COLO668 (cell line): ENCODE measurements at regions not wholly inside any gene's neighbourhood (a gene's known extent, or its start where the extent isn't known, plus 50 kb on each side); places are given as distances from the start of the nearest gene placed in this dataset.

Experiments
- DNase-seq: peaks from one replicate; lab custom pipeline; 2025; ENCODE audit not compliant: unreplicated experiment; lab: John Stamatoyannopoulos, UW

GRCh38 chrX:38886112-38886511 is 84.9 kb downstream of the MID1IP1 start:
- DNase-seq, result no peak

- no peak for DNase-seq
Measured at GRCh38 chrX:38887222-38887621, 86.0 kb downstream of the MID1IP1 start.

DNA sequence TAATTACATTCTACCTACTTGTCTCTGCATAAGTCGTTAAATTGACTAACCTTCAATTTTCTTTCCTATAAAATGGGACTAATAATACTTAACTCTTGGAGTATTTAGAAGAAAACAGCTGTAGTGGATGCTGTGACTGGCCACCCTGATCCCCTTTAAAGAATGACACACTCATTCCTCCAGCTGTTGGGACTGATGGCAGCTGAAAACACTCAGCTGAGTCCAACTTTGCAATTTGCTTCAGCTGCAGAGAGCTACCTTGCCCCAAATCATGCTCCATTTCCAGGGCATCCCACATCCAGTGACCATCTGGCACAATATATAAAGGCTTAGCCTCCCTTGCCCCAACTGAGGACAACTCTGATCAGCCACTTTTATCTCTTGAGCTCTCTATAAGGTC is 89.1 kb downstream of the MID1IP1 start:
- no peak for DNase-seq

DNA sequence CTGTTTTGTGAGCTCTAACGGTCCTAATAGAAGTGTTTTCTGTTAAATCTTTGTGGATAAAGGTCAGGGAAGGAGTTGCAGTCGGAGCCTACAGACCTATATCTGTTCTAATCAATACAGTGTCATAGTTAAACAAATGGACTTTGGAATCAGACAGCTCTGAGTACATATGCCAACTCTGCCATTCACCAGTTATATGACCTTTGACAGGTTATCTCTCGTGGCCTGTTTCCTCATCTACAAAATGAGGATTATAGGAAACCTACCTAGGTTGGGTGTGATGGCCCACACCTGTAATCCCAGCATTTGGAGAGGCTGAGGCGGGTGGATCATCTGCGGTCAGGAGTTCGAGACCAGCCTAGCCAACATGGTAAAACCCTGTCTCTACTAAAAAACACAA is 89.7 kb downstream of the MID1IP1 start:
- no peak for DNase-seq

DNA sequence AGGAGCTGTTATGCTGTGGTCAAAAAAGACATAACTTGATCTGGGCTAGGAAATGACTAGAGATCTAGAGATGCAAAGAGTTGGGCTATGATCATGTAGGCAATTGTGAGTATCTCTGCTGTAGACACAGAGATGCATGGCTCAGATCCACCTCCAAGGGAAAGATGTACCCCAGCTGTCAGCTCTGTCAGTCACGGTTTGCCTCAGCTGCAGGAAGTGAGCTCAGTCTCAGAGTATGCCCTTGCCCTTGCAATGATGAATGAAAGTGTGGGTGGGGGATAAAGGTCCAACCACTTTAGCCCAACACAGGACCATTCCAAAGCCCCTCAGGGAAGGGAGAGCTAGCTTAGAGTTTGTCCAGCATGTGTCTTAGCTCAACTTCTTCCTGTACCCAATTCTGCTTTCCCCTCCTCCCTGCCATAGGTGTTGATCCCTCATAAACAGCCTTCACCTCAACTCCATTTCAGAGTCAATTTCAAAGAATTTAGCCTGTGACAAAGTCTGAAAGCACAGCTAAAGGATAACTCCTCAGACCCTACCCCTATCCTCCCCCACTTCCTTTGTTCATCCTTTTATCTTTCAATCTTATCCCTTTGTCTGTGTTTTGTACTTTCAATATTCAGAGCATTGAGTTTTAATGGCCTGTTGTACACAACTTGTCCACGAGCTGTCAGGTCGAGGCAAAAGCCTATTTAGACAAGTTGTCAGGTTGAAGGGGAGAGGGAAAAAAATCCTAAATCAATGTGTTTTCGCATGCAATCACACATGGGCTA is 90.6 kb downstream of the MID1IP1 start:
- DNase-seq, result no peak

- DNase-seq, result no peak
Measured at GRCh38 chrX:38893441-38893840, 92.2 kb downstream of the MID1IP1 start.

GRCh38 chrX:38895775-38896174 is 94.5 kb downstream of the MID1IP1 start:
- DNase-seq, result no peak

GRCh38 chrX:38896724-38897298 is 95.6 kb downstream of the MID1IP1 start:
- DNase-seq, result no peak

GRCh38 chrX:38898261-38898660 is 97.0 kb downstream of the MID1IP1 start:
- no peak for DNase-seq

GRCh38 chrX:38899650-38900049 is 98.4 kb downstream of the MID1IP1 start:
- DNase-seq, result no peak

DNA sequence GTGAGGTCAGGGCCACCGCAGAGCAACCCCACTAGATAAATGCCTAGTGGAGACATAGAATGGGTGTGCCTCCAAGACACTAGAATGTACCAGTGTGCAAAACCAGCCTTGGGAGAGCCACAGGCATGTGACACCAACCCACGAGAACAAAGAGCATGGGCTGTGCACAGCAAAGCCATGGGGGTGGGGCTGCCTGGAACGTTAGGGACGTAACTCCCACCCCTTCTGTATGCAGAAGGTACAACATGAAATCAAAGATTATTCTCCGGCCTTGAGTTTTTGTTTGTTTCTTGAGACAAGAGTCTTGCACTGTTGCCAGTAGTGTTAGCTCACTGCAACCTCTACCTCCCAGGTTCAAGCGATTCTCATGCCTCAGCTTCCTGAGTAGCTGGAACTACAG is 99.5 kb downstream of the MID1IP1 start:
- no peak for DNase-seq

GRCh38 chrX:38902972-38903492 is 101.8 kb downstream of the MID1IP1 start:
- no peak for DNase-seq

DNA sequence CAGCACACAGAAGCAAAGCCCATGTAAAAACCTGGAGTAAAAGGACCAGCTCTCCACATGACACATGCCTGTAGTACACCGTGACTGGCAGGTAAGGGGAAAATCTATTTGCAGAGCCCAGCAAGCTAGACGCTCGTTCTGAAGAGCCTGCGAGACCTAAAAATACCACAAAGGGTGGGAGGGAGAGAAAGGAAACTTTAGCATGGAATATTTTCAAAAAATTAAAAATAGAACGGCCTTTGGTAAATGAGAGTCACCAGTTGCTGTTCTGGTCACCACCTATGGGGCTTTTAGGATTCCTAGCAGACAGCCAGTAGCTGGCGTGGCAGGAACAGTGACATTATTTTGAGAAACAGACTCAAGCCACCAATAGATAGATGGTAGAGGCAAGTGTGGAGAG is 115.5 kb downstream of the MID1IP1 start:
- no peak for DNase-seq

GRCh38 chrX:38917954-38918353 is 116.7 kb downstream of the MID1IP1 start:
- DNase-seq, result no peak

- DNase-seq, result no peak
Measured at GRCh38 chrX:38919202-38919601, 117.9 kb downstream of the MID1IP1 start.

GRCh38 chrX:38919853-38920528 is 118.7 kb downstream of the MID1IP1 start:
- DNase-seq, result no peak

DNA sequence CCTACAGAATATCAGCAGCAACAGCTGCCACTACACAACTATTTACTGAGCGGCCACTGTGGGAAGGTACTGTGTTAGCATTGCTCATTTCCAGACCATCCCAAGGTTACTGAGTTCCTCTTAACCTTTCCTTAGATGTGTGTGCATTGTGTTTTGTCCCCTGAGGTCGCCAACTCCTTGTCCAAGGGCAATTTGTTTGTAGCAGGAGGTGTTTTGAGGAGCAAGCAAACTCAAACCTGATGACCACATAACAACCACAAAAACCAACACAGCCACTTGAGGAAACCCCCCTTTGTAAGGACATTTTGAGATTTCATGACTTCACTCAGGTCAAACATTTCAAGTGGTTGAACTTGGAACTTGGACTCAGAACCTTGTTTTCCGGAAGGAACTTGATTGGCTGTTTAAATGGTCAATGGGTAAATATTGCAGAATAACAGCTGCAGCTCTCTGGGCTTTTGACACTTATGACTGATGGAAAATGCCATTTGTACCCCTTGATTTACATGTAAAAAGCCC is 122.3 kb downstream of the MID1IP1 start:
- no peak for DNase-seq

- DNase-seq, result no peak
Measured at GRCh38 chrX:38927592-38927991, 126.3 kb downstream of the MID1IP1 start.

GRCh38 chrX:38929966-38930421 is 128.7 kb downstream of the MID1IP1 start:
- no peak for DNase-seq

DNA sequence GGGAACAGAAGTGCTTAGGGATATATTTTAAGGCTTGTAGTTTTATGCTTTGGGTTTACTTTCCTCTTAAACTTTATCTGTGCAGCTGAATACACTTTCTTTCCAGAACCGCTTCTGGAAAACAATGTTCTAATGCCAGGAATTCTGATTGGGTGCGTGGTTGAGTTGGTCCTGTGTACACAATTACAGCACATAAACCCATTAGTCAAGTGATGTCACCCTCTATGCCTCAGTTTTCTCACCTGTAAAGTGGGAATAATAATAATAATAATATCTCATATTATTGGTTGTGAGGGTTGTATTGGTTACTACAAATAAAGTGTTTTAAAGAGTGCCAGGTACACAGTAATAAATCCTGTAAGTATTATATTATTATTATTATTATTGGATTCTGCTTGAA is 129.2 kb downstream of the MID1IP1 start:
- DNase-seq, result no peak

- no peak for DNase-seq
Measured at GRCh38 chrX:38935561-38935960, 134.3 kb downstream of the MID1IP1 start.

DNA sequence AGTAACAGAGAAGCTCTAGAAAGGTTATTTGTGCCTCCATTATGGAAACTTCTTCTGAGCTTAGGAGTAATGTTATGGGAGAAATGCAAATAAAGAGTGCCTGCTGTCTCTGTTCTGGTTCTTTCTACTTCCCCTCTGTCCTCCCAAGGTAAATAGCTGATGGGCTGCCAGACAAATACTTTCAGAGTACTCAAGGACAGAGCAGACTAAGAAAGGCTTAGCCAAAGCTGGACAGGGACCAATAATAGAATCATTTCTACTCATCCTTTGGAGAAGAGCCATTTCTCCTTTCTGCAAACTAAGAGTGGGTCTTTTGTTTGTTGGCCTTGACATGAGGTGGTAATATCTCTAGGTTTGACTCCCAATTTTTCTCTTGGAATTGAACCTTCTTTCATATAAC is 136.1 kb downstream of the MID1IP1 start:
- DNase-seq, result no peak
